NCI-H1436 treated with DMSO at 0.1 percent for 48 hours (cell line): ENCODE measurements at regions not wholly inside any gene's neighbourhood (a gene's known extent, or its start where the extent isn't known, plus 50 kb on each side); places are given as distances from the start of the nearest gene placed in this dataset.
A peak's percentile ranks its signal among the peaks of the same experiment; 100 is the strongest.
"Not testable (repeated sequence)": the region's sequence is repeated elsewhere in the genome, so short reads cannot be mapped to it uniquely, and the experiment has no call there.

Experiments used
- DNase-seq: peaks from one replicate; lab custom pipeline; 2025; lab: John Stamatoyannopoulos, UW

DNA sequence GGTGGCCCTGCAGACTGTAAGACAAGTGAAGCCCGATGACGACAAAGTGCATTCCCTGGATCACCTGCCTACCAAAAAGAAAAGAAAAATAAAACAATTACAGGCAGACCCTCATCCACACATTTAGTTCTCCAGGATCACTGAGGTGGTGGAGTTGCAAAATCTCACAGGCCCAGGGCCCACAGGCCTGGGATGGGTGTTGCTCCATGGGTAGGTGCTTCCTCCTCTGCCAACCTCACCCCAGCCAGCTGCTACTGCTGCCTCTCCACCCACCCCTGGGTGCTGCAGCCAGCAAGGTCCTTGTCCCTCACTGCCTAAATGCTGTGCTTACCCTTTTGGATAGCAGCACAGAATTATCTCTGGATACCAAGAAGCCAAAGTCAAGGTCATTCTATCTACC, 146.4 kb upstream of the GALNT2 start:
- no peak for DNase-seq

DNA sequence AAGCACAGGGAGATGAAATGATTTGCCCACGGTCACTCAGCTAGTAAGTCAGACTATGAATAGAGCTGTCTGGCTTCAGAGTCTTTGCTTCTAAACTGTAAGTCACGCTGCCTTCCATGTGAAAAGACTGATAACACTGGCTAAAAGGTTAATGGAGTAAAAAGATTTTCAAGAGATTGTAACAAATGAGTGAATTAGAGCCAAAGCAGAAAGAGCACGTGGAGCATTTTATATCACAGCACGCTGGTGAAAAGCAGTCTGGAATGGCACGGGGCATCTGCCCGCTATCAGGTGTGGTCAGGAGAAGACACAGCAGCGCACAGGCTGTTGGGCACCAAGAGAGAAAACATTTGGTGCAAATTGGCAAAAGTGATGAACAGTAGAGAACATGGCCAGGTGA, 144.8 kb upstream of the GALNT2 start:
- no peak for DNase-seq

DNA sequence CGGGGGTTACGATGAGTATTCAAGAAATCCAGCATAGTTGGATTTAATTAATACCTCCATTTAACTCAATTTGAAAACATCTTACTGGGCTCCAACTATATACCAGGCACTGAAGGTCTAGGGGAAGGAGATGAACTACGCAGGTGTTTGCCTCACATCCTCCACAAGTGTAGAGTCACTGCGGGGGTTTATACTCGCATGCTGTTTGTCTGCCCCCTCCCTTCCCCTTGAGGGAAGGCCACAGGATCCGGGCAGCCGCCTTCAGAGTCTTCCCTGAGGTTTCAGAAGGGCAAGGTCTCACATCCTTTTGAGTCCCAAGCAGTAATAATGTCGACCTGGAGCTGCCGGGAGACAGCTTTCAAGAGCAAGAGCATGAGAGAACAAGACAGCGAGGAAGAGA, 142.4 kb upstream of the GALNT2 start:
- no peak for DNase-seq

- DNase-seq: no peak
Observed at GRCh38 chr1:229928767-229929166, 138.3 kb upstream of the GALNT2 start.

DNA sequence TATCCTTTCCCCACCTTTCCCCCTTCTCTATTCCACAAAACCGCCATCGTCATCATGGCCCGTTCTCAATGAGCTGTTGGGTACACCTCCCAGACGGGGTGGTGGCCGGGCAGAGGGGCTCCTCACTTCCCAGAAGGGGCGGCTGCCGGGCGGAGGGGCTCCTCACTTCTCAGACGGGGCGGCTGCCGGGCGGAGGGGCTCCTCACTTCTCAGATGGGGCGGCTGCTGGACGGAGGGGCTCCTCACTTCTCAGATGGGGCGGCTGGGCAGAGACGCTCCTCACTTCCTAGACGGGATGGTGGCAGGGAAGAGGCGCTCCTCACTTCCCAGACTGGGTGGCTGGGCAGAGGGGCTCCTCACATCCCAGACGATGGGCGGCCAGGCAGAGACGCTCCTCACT, 135.3 kb upstream of the GALNT2 start:
- not testable (repeated sequence) for DNase-seq

DNA sequence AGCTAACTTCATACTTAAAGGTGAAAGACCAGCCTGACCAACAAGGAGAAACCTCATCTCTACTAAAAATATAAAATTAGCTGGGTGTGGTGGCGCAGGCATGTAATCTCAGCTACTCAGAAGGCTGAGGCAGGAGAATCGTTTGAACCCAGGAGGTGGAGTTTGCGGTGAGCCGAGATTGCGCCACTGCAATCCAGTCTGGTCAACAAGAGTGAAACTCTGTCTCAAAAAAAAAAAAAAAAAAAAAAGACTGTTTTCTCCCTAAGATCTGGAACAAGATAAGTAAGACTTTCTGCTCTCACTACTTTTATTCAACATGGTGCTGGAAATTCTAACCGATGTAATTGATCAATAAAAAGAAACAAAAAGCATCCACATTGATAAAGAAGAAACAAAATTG, 131.9 kb upstream of the GALNT2 start:
- DNase-seq: not testable (repeated sequence)

DNA sequence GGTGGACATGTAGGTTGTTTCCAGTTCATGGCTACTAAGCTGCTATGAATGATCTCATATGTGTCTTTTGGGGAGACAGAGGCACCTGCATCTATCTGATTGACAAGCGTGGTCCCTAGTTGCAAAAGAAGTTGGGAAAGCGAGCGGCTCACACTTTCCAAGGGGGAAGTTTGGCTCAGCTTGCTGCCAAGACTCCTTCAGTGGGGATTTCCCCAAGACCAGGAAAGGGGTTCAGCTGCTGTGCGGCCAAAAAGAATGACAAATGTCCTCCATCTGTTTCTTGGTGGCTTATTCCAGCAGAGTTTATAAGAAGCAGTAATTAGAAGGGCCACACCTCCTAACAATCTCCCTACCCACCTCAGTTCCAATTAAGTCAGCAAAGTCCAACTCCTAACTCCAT, 128.5 kb upstream of the GALNT2 start:
- DNase-seq: no peak

DNA sequence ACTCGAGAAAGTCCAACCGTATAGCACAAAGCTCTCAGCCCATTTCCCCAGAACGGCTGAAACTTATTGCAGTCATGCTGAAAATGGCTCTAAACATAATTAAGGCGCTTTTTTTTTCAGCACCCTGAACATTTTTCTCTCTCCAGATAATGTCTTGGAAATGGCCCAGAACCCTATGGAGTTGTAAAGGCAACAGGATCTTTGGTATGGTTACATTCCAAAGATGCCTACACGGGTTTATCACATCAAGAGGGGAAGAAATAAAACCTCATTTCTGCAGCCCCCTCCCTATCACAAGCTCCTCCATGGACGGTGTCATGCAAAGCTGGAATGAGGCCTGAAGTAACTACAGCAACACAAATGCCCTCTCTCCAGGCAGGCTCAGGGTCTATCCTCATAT, 126.4 kb upstream of the GALNT2 start:
- DNase-seq: no peak

GRCh38 chr1:229941160-229941559, 125.9 kb upstream of the GALNT2 start:
- DNase-seq: no peak

DNA sequence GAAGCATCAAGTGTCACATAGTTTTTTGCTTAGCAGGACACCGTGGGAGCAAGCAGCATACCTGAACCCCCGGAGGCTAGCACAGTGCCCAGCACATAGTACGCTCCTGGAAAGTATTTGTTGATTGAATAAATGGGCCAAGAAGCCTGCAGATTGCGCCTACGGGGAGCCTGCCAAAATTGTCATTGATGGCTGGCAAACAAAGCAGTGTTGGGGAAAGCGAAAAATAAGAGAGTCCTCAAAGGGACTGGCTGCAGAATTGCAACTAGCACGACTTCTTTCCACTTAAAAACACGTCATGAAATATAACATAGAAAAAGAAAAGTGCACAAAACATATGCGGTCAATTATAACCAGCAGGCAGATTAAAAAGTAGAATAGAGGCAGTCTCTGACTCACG, 125.2 kb upstream of the GALNT2 start:
- no peak for DNase-seq

- no peak for DNase-seq
Observed at GRCh38 chr1:229942501-229942900, 124.5 kb upstream of the GALNT2 start.

DNA sequence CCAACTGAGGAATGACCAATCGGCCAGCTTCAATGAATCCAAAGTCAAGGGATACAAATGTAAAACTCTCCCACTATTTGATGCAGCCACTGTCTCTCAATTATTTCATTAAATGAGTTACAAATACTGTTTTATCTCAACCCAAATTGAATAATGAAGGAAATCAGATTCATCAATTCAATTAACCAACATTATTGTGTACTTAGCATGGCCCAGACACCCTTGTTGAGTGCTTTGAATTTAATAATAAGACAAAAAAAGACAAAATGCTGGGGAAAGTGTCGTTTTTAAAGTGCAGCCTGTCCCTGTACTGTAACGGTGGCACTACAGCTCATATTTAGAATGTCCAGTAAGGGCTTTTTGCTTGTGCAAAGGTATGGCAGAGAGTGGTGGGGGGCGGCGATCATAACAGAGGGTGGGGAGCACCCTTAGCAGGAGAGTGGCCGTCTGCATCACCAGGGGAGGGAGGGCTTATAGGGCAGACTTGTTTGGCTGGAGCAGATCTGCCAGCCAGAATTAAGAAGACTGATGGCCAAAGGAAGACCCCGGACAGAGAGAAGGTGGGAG, 123.8 kb upstream of the GALNT2 start:
- DNase-seq: no peak

- no peak for DNase-seq
Observed at GRCh38 chr1:229943988-229944743, 122.9 kb upstream of the GALNT2 start.

GRCh38 chr1:229945795-229946194, 121.2 kb upstream of the GALNT2 start:
- DNase-seq: no peak

- DNase-seq: no peak
Observed at GRCh38 chr1:229947968-229948367, 119.1 kb upstream of the GALNT2 start.

- no peak for DNase-seq
Observed at GRCh38 chr1:229948438-229948837, 118.6 kb upstream of the GALNT2 start.

DNA sequence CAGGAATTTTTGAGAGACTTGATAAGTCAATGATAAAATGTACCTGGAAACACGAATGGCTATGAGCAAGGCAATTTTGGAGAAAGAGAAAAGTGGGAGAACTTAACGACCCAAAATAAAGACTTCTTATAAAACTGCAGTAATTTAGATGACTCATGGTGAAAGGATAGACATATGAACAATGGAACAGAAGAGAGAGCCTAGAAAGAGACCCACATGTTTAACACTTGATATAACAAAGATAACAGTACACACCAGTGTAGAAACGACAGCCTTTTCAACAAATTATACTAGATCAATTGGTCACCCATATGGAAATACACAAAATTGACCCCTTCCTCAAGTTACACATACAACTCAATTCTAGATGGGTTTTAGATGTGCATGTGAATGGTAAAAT, 117.5 kb upstream of the GALNT2 start:
- DNase-seq: no peak

GRCh38 chr1:229950020-229950419, 117.0 kb upstream of the GALNT2 start:
- DNase-seq: peak; percentile 38

DNA sequence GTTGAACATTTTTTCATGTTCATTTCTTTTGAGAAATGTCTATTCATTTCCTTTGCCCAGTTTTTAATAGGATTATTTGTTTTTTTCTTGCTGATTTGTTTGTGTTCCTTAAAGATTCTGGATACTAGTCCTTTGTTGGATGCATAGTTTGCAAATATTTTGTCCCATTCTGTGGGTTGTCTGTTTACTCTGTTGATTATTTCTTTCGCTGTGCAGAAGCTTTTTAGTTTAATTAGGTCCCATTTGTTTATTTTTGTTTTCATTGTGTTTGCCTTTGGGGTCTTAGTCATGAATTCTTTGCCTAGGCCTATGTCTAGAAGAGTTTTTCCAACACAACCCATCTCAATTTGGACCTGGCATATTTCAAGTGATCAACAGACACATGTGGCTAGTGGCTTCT, 116.1 kb upstream of the GALNT2 start:
- no peak for DNase-seq

- DNase-seq: no peak
Observed at GRCh38 chr1:229951856-229952534, 115.0 kb upstream of the GALNT2 start.

GRCh38 chr1:229952670-229953520, 114.1 kb upstream of the GALNT2 start:
- no peak for DNase-seq

GRCh38 chr1:229953736-229954326, 113.2 kb upstream of the GALNT2 start:
- no peak for DNase-seq
